IMR-90 (cell line): ENCODE measurements at regions not wholly inside any gene's neighbourhood (a gene's known extent, or its start where the extent isn't known, plus 50 kb on each side); places are given as distances from the start of the nearest gene placed in this dataset.

Source experiments
- ATAC-seq: fragments of 200-7000 bp; cut with Tn5 transposase; 2 replicates; pipeline ENCODE4 v1.9.1; 2020; ENCODE audit warnings: low read depth, mild to moderate bottlenecking, moderate library complexity
- BruUV-seq: library from RNA; stranded (reverse); fragments of 400-500 nt; replicated peaks from 2 replicates; lab custom pipeline; 2021; lab: Mats Ljungman, UMichigan
- CTCF ChIA-PET: fragments of 300-600 bp; formaldehyde crosslinking; extraction: SDS; loops from one replicate; lab custom pipeline; 2021; ENCODE audit warnings: antibody characterized with exemption; lab: Yijun Ruan, JAX
- POLR2A ChIA-PET: fragments of 300-600 bp; sonication (Branson Sonifier 250); formaldehyde crosslinking; loops from one replicate; lab custom pipeline; 2022; ENCODE audit warnings: antibody characterized with exemption; ENCODE audit not compliant: unreplicated experiment; lab: Charles Lee
- DNase-seq: peaks from one replicate; pipeline ENCODE4 v3.0.0; 2013
- H2AFZ ChIP-seq: replicated peaks from 2 replicates; pipeline ENCODE3; 2013; ENCODE audit warnings: low read length, mild to moderate bottlenecking; ENCODE audit not compliant: poor library complexity
- H2AK5ac ChIP-seq: 2 replicates; pipeline ENCODE4 v1.6.1; 2013; ENCODE audit warnings: low read depth, low read length, inconsistent platforms
- H2AK9ac ChIP-seq: replicated peaks from 2 replicates; pipeline ENCODE3; 2013; ENCODE audit warnings: mild to moderate bottlenecking, low read depth, low read length, moderate library complexity; ENCODE audit not compliant: poor library complexity
- H2BK120ac ChIP-seq: 2 replicates; pipeline ENCODE4 v1.6.1; 2013; ENCODE audit warnings: low read depth, low read length, inconsistent platforms
- H2BK15ac ChIP-seq: 3 replicates; pipeline ENCODE4 v1.6.1; 2013; ENCODE audit warnings: low read depth, low read length, inconsistent platforms
- H2BK20ac ChIP-seq: 2 replicates; pipeline ENCODE4 v1.6.1; 2013; ENCODE audit warnings: low read depth, mild to moderate bottlenecking, inconsistent platforms, low read length, moderate library complexity
- H2BK5ac ChIP-seq: 2 replicates; pipeline ENCODE4 v1.6.1; 2013; ENCODE audit warnings: mild to moderate bottlenecking, low read depth, low read length, inconsistent platforms; ENCODE audit not compliant: poor library complexity, severe bottlenecking
- H3K14ac ChIP-seq: replicated peaks from 2 replicates; pipeline ENCODE4 v1.6.1; 2013; ENCODE audit warnings: low read depth, low read length, inconsistent platforms
- H3K18ac ChIP-seq: 2 replicates; pipeline ENCODE4 v1.6.1; 2013; ENCODE audit warnings: low read depth, low read length, control low read depth
- H3K23ac ChIP-seq: 2 replicates; pipeline ENCODE4 v1.6.1; 2013; ENCODE audit warnings: low read depth, low read length, inconsistent platforms
- H3K27ac ChIP-seq: 2 replicates; pipeline ENCODE4 v1.5.1; 2013; ENCODE audit warnings: mild to moderate bottlenecking, control low read depth, low read length; ENCODE audit not compliant: insufficient read depth
- H3K27me3 ChIP-seq: 2 replicates; pipeline ENCODE4 v1.6.1; 2013; ENCODE audit warnings: low read length; ENCODE audit not compliant: control insufficient read depth, insufficient read depth
- H3K36me3 ChIP-seq: 2 replicates; pipeline ENCODE4 v1.6.1; 2013; ENCODE audit warnings: low read length, mixed read lengths; ENCODE audit not compliant: control insufficient read depth, insufficient read depth
- H3K4ac ChIP-seq: 2 replicates; pipeline ENCODE4 v1.6.1; 2013; ENCODE audit warnings: low read depth, low read length, inconsistent platforms
- H3K4me1 ChIP-seq: 2 replicates; pipeline ENCODE4 v1.6.1; 2013; ENCODE audit warnings: low read length, mixed read lengths; ENCODE audit not compliant: control insufficient read depth, insufficient read depth
- H3K4me2 ChIP-seq: 2 replicates; pipeline ENCODE4 v1.6.1; 2013; ENCODE audit warnings: low read depth, mild to moderate bottlenecking, control low read depth, low read length, moderate library complexity
- H3K4me3 ChIP-seq: 2 replicates; pipeline ENCODE4 v1.5.1; 2013; ENCODE audit warnings: low read depth, mild to moderate bottlenecking, control low read depth, low read length, moderate library complexity; ENCODE audit not compliant: insufficient read depth
- H3K56ac ChIP-seq: 2 replicates; pipeline ENCODE4 v1.6.1; 2013; ENCODE audit warnings: low read length, inconsistent platforms; ENCODE audit not compliant: insufficient read depth; ENCODE audit errors: extremely low read depth
- H3K79me1 ChIP-seq, 2 experiments: 2 replicates each; pipeline ENCODE4 v1.6.1; 2013; ENCODE audit warnings: low read length in 2 of 2, inconsistent platforms in 1 of 2, low read depth in 1 of 2
- H3K9ac ChIP-seq: 2 replicates; pipeline ENCODE4 v1.6.1; 2013; ENCODE audit warnings: low read depth, low read length, control low read depth
- H3K9me1 ChIP-seq: 2 replicates; pipeline ENCODE4 v1.6.1; 2013; ENCODE audit warnings: low read length, inconsistent platforms; ENCODE audit not compliant: insufficient read depth
- H3K9me3 ChIP-seq: 2 replicates; pipeline ENCODE4 v1.6.1; 2013; ENCODE audit warnings: low read length; ENCODE audit not compliant: control insufficient read depth, insufficient read depth
- H4K20me1 ChIP-seq: 2 replicates; pipeline ENCODE4 v1.6.1; 2013; ENCODE audit warnings: low read length, inconsistent platforms; ENCODE audit not compliant: insufficient read depth
- H4K5ac ChIP-seq: 2 replicates; pipeline ENCODE4 v1.6.1; 2013; ENCODE audit warnings: mild to moderate bottlenecking, low read depth, low read length, control low read depth
- H4K8ac ChIP-seq, 2 experiments: 2 replicates each; pipeline ENCODE4 v1.6.1; 2013; ENCODE audit warnings: low read depth in 2 of 2, low read length in 2 of 2, control low read depth in 1 of 2, inconsistent platforms in 1 of 2
- H4K91ac ChIP-seq: 2 replicates; pipeline ENCODE4 v1.6.1; 2013; ENCODE audit warnings: low read depth, low read length, inconsistent platforms; ENCODE audit not compliant: insufficient read depth
- BHLHE40 ChIP-seq: fragments of 150-350 bp; IDR thresholded peaks from 2 replicates; pipeline ENCODE4 v1.6.1; 2016; ENCODE audit warnings: mild to moderate bottlenecking, low read depth, low read length
- CEBPB ChIP-seq: IDR thresholded peaks from 2 replicates; pipeline ENCODE4 v1.6.1; 2012; ENCODE audit warnings: low read depth, low read length, improper control_type of control experiment
- CHD1 ChIP-seq: IDR thresholded peaks from 2 replicates; pipeline ENCODE4 v1.6.1; 2012; ENCODE audit warnings: low read depth, low read length, improper control_type of control experiment
- FOS ChIP-seq: fragments of 150-350 bp; IDR thresholded peaks from 2 replicates; pipeline ENCODE4 v1.6.1; 2016; ENCODE audit warnings: low read depth, low read length
- MAFK ChIP-seq: IDR thresholded peaks from 2 replicates; pipeline ENCODE4 v1.6.1; 2012; ENCODE audit warnings: low read depth, low read length, improper control_type of control experiment
- MXI1 ChIP-seq: IDR thresholded peaks from 2 replicates; pipeline ENCODE4 v1.6.1; 2012; ENCODE audit warnings: low read depth, mild to moderate bottlenecking, low read length, moderate library complexity, borderline replicate concordance
- NFE2L2 ChIP-seq: fragments of 150-350 bp; IDR thresholded peaks from 2 replicates; pipeline ENCODE4 v1.6.1; 2016; ENCODE audit warnings: low read depth, mild to moderate bottlenecking, low read length
- POLR2A ChIP-seq: IDR thresholded peaks from 2 replicates; pipeline ENCODE4 v1.6.1; 2012; ENCODE audit warnings: mild to moderate bottlenecking, low read depth, low read length
- RAD21 ChIP-seq: IDR thresholded peaks from 2 replicates; pipeline ENCODE4 v1.6.1; 2012; ENCODE audit warnings: low read length, improper control_type of control experiment
- RCOR1 ChIP-seq: IDR thresholded peaks from 2 replicates; pipeline ENCODE4 v1.6.1; 2012; ENCODE audit warnings: mild to moderate bottlenecking, low read length, improper control_type of control experiment; ENCODE audit not compliant: insufficient replicate concordance
- RFX5 ChIP-seq: IDR thresholded peaks from 2 replicates; pipeline ENCODE4 v1.8.0; 2012; ENCODE audit warnings: low read depth, mild to moderate bottlenecking, low read length, moderate library complexity
- SMC3 ChIP-seq: fragments of 150-350 bp; IDR thresholded peaks from 2 replicates; pipeline ENCODE4 v1.6.1; 2016; ENCODE audit warnings: low read depth, mild to moderate bottlenecking, antibody characterized with exemption, low read length, moderate library complexity
- WGBS, 2 experiments: methylation state at CpG; one replicate each; pipeline versions ENCODE4 v1.1.5 to v1.1.7; 2013; ENCODE audit warnings: missing lambda C conversion rate in 2 of 2; ENCODE audit not compliant: insufficient read length in 1 of 2; ENCODE audit errors: extremely low coverage in 2 of 2; 5-methylcytosine and 5-hydroxymethylcytosine counted together
- dilution Hi-C: fragments of 300-500 bp; cut with HindIII; formaldehyde crosslinking; loops from one replicate; pipeline ENCODE4 v1.14.3; 2018; ENCODE audit warnings: low sequenced_read_pairs; ENCODE audit not compliant: unreplicated experiment
- in situ Hi-C: fragments of 300-500 bp; cut with MboI; formaldehyde crosslinking; loops from 3 replicates; pipeline ENCODE4 v1.14.3; 2019; ENCODE audit warnings: low sequenced_read_pairs, inconsistent platforms, mixed read lengths
- intact Hi-C: fragments of 100-400 bp; cut with micrococcal nuclease; formaldehyde crosslinking; loops from 2 replicates; pipeline ENCODE4 v1.10.0; 2022
- TF ChIP-seq, protein P1 (sequence below): fragments of 150-350 bp; IDR thresholded peaks from 2 replicates; pipeline ENCODE4 v1.6.1; 2017; ENCODE audit warnings: mild to moderate bottlenecking, antibody characterized with exemption, low read length, low read depth
- TF ChIP-seq, protein P2 (sequence below): conservative IDR thresholded peaks from 2 replicates; pipeline ENCODE4 v1.5.1; 2012; ENCODE audit warnings: mild to moderate bottlenecking, low read depth, low read length, improper control_type of control experiment

GRCh38 chr1:221013691-221014660 lies 134.7 kb downstream of the HLX start:
- H2BK20ac ChIP-seq: no peak overlapping the region
- POLR2A ChIA-PET: no interaction called here
- H3K56ac ChIP-seq: no peak overlapping the region
- BruUV-seq: no TSS peak
- no peak overlapping the region for H2AFZ ChIP-seq
- WGBS, 2 experiments: no CpG with 5 or more reads among the region's 3 CpGs
- no peak overlapping the region for H4K91ac ChIP-seq
- H3K27me3 ChIP-seq: no peaks in the 10 kb centered on the region
- H3K14ac ChIP-seq: no peak overlapping the region
- H3K9ac ChIP-seq: no peak overlapping the region
- H3K4ac ChIP-seq: no peak overlapping the region
- no peaks in the 10 kb centered on the region for H4K20me1 ChIP-seq
- dilution Hi-C loops (no loop called here), intact Hi-C loops (no loop called here), in situ Hi-C loops (no loop called here)
- no peak for ATAC-seq
- no peaks in the 10 kb centered on the region for H3K9me3 ChIP-seq
- H2AK9ac ChIP-seq: no peak overlapping the region
- no peaks in the 10 kb centered on the region for H3K9me1 ChIP-seq
- no peaks in the 10 kb centered on the region for H3K36me3 ChIP-seq
- H2BK120ac ChIP-seq: no peak overlapping the region
- DNase-seq: no peak
- CTCF ChIA-PET: no interaction called here
- H4K5ac ChIP-seq: no peak overlapping the region
- no peak overlapping the region for H2AK5ac ChIP-seq
- no peak overlapping the region for H2BK15ac ChIP-seq
- no peak overlapping the region for H2BK5ac ChIP-seq
- H3K4me2 ChIP-seq: no peak overlapping the region
- no peaks in the 10 kb centered on the region for H3K4me1 ChIP-seq
- TF ChIP-seq MAFK (no peak), CEBPB (no peak), MXI1 (no peak), BHLHE40 (no peak), CHD1 (no peak), RCOR1 (no peak), FOS (no peak), SMC3 (no peak), RAD21 (no peak), RFX5 (no peak), NFE2L2 (no peak), POLR2A (no peak)
- TF ChIP-seq, protein P1, sequence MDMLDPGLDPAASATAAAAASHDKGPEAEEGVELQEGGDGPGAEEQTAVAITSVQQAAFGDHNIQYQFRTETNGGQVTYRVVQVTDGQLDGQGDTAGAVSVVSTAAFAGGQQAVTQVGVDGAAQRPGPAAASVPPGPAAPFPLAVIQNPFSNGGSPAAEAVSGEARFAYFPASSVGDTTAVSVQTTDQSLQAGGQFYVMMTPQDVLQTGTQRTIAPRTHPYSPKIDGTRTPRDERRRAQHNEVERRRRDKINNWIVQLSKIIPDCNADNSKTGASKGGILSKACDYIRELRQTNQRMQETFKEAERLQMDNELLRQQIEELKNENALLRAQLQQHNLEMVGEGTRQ: no peak
- TF ChIP-seq, protein P2, sequence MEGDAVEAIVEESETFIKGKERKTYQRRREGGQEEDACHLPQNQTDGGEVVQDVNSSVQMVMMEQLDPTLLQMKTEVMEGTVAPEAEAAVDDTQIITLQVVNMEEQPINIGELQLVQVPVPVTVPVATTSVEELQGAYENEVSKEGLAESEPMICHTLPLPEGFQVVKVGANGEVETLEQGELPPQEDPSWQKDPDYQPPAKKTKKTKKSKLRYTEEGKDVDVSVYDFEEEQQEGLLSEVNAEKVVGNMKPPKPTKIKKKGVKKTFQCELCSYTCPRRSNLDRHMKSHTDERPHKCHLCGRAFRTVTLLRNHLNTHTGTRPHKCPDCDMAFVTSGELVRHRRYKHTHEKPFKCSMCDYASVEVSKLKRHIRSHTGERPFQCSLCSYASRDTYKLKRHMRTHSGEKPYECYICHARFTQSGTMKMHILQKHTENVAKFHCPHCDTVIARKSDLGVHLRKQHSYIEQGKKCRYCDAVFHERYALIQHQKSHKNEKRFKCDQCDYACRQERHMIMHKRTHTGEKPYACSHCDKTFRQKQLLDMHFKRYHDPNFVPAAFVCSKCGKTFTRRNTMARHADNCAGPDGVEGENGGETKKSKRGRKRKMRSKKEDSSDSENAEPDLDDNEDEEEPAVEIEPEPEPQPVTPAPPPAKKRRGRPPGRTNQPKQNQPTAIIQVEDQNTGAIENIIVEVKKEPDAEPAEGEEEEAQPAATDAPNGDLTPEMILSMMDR: no peak
- no peaks in the 10 kb centered on the region for H3K79me1 ChIP-seq
- H3K27ac ChIP-seq: no peak overlapping the region
- H3K23ac ChIP-seq: no peak overlapping the region
- H4K8ac ChIP-seq: no peak overlapping the region
- H3K4me3 ChIP-seq: no peak overlapping the region
- H3K18ac ChIP-seq: no peak overlapping the region
